ENCODE measurements at regions not wholly inside any gene's neighbourhood (a gene's known extent, or its start where the extent isn't known, plus 50 kb on each side); places are given as distances from the start of the nearest gene placed in this dataset.

DNA sequence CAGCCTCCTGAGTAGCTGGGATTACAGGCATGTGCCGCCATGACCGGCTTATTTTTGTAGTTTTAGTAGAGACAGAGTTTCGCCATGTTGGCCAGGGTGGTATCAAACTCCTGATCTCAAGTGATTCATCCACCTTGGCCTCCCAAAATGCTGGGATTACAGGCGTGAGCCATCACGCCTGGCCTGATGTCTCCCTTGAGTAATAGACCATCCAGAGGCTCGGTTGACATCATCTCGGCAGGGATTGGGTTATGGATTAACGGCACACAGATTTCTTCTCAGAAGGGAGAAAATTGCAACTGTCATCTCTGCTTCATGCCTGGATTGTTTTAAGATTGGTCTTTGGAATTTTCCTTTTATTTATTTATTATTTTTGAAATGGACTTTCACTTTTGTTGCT, 239.2 kb upstream of the LARGE1 start:
- TF ChIP-seq, protein P1, sequence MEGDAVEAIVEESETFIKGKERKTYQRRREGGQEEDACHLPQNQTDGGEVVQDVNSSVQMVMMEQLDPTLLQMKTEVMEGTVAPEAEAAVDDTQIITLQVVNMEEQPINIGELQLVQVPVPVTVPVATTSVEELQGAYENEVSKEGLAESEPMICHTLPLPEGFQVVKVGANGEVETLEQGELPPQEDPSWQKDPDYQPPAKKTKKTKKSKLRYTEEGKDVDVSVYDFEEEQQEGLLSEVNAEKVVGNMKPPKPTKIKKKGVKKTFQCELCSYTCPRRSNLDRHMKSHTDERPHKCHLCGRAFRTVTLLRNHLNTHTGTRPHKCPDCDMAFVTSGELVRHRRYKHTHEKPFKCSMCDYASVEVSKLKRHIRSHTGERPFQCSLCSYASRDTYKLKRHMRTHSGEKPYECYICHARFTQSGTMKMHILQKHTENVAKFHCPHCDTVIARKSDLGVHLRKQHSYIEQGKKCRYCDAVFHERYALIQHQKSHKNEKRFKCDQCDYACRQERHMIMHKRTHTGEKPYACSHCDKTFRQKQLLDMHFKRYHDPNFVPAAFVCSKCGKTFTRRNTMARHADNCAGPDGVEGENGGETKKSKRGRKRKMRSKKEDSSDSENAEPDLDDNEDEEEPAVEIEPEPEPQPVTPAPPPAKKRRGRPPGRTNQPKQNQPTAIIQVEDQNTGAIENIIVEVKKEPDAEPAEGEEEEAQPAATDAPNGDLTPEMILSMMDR (IDR thresholded peaks at IDR 0.05), result no peak
- no peak for TF ChIP-seq POLR2A (IDR thresholded peaks at IDR 0.05)

Data from thyroid gland (tissue), 4 donors.